HL-60 (cell line): ENCODE measurements at regions not wholly inside any gene's neighbourhood (a gene's known extent, or its start where the extent isn't known, plus 50 kb on each side); places are given as distances from the start of the nearest gene placed in this dataset.

Experiments used
- DNase-seq, 2 experiments: peaks; one replicate each; pipeline ENCODE4 v3.0.0-alpha.2; 2010 to 2020; ENCODE audit warnings: low read depth in 1 of 2, low spot score in 1 of 2
- H3K27ac ChIP-seq: fragments of 250-450 bp; sonication (Bioruptor Pico); replicated peaks from 2 replicates; pipeline ENCODE4 v1.5.1; 2020; ENCODE audit warnings: mild to moderate bottlenecking, moderate library complexity
- H3K27me3 ChIP-seq: fragments of 250-450 bp; sonication (Bioruptor Pico); 2 replicates; pipeline ENCODE4 v1.5.1; 2021; ENCODE audit warnings: mild to moderate bottlenecking, moderate library complexity; ENCODE audit not compliant: insufficient read depth, poor library complexity, severe bottlenecking
- H3K4me3 ChIP-seq: replicated peaks from 2 replicates; pipeline ENCODE4 v1.5.1; 2011; ENCODE audit warnings: mild to moderate bottlenecking, control low read depth, low read length; ENCODE audit not compliant: insufficient read depth
- CTCF ChIP-seq: IDR thresholded peaks from one replicate; pipeline ENCODE4 v1.5.1; 2011; ENCODE audit warnings: low read length, control low read depth, inconsistent platforms; ENCODE audit not compliant: insufficient read depth
- GABPA ChIP-seq: IDR thresholded peaks from 2 replicates; pipeline ENCODE4 v1.6.1; 2012; ENCODE audit warnings: low read depth
- POLR2AphosphoS5 ChIP-seq: IDR thresholded peaks from 2 replicates; pipeline ENCODE4 v1.6.1; 2012; ENCODE audit warnings: low read depth
- REST ChIP-seq: IDR thresholded peaks from 2 replicates; pipeline ENCODE4 v1.6.1; 2012; ENCODE audit warnings: low read depth; ENCODE audit not compliant: insufficient replicate concordance
- SPI1 ChIP-seq: IDR thresholded peaks from 2 replicates; pipeline ENCODE4 v1.6.1; 2012; ENCODE audit warnings: low read depth, mild to moderate bottlenecking, borderline replicate concordance

GRCh38 chr17:53186001-53186400, 636.7 kb upstream of the KIF2B start:
- no peak for TF ChIP-seq POLR2AphosphoS5
- Histone ChIP-seq H3K27me3 (no peaks in the 10 kb centered on the region), H3K4me3 (no peak overlapping the region), H3K27ac (no peak overlapping the region)
- no peak for DNase-seq

- no peaks in the 10 kb centered on the region for H3K27me3 ChIP-seq
- TF ChIP-seq REST (no peak), POLR2AphosphoS5 (no peak), CTCF (no peak), SPI1 (no peak), GABPA (no peak)
- H3K27ac ChIP-seq, result no peak overlapping the region
- H3K4me3 ChIP-seq, result no peak overlapping the region
- DNase-seq, result no peak
These were observed 646.1 kb upstream of the KIF2B start for GRCh38 chr17:53176629-53177028.

GRCh38 chr17:53168413-53168812, 654.3 kb upstream of the KIF2B start:
- no peak for TF ChIP-seq SPI1
- no peak for TF ChIP-seq CTCF
- TF ChIP-seq POLR2AphosphoS5, result no peak
- DNase-seq, result no peak
- Histone ChIP-seq H3K4me3 (no peak overlapping the region), H3K27ac (no peak overlapping the region), H3K27me3 (no peaks in the 10 kb centered on the region)

- TF ChIP-seq POLR2AphosphoS5, result no peak
- TF ChIP-seq CTCF, result no peak
- TF ChIP-seq REST, result no peak
- TF ChIP-seq SPI1, result no peak
- no peak for TF ChIP-seq GABPA
These were observed 656.0 kb upstream of the KIF2B start for GRCh38 chr17:53166731-53167130.

More at GRCh38 chr17:53166731-53167130, 656.0 kb upstream of the KIF2B start:
- Histone ChIP-seq H3K27me3 (no peaks in the 10 kb centered on the region), H3K4me3 (no peak overlapping the region), H3K27ac (no peak overlapping the region)
- DNase-seq, result no peak
